ENCODE measurements at regions not wholly inside any gene's neighbourhood (a gene's known extent, or its start where the extent isn't known, plus 50 kb on each side); places are given as distances from the start of the nearest gene placed in this dataset.

GRCh38 chr6:21508753-21509152 lies 84.8 kb upstream of the SOX4 start:
- no peak for DNase-seq
- Histone ChIP-seq H3K36me3 (ENCODE audit: control insufficient read depth, insufficient read depth, low read length) (no peaks in the 10 kb centered on the region), H3K4me1 (ENCODE audit: control insufficient read depth, insufficient read depth, low read length) (no peaks in the 10 kb centered on the region), H3K4me3 (ENCODE audit: low read length) (no peak overlapping the region), H3K9ac (ENCODE audit: extremely low read depth, low read length, poor library complexity, severe bottlenecking) (no peak overlapping the region), H3K27ac (ENCODE audit: low read depth, low read length) (no peak overlapping the region), H3K9me3 (ENCODE audit: control insufficient read depth, low read length) (no peaks in the 10 kb centered on the region), H3K27me3 (ENCODE audit: control insufficient read depth, insufficient read depth, low read length, poor library complexity, severe bottlenecking) (no peaks in the 10 kb centered on the region)
- Mint-ChIP-seq H3K27me3 (ENCODE audit: insufficient read depth) (peaks cover 2% of the 10 kb centered on the region), H3K36me3 (ENCODE audit: low read depth) (no peaks in the 10 kb centered on the region), H3K27ac (no peak overlapping the region), H3K4me1 (peaks cover 4% of the 10 kb centered on the region), H3K9me3 (no peaks in the 10 kb centered on the region), H3K4me3 (no peak overlapping the region)
- TF ChIP-seq, protein P1, sequence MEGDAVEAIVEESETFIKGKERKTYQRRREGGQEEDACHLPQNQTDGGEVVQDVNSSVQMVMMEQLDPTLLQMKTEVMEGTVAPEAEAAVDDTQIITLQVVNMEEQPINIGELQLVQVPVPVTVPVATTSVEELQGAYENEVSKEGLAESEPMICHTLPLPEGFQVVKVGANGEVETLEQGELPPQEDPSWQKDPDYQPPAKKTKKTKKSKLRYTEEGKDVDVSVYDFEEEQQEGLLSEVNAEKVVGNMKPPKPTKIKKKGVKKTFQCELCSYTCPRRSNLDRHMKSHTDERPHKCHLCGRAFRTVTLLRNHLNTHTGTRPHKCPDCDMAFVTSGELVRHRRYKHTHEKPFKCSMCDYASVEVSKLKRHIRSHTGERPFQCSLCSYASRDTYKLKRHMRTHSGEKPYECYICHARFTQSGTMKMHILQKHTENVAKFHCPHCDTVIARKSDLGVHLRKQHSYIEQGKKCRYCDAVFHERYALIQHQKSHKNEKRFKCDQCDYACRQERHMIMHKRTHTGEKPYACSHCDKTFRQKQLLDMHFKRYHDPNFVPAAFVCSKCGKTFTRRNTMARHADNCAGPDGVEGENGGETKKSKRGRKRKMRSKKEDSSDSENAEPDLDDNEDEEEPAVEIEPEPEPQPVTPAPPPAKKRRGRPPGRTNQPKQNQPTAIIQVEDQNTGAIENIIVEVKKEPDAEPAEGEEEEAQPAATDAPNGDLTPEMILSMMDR (conservative IDR thresholded peaks at IDR 0.05) = no peak
- WGBS, 2 experiments (ENCODE audit: insufficient coverage in 1 of 2, insufficient read length in 1 of 2) = 83 to 88% methylated on average over 4 of the region's 4 CpGs

DNA sequence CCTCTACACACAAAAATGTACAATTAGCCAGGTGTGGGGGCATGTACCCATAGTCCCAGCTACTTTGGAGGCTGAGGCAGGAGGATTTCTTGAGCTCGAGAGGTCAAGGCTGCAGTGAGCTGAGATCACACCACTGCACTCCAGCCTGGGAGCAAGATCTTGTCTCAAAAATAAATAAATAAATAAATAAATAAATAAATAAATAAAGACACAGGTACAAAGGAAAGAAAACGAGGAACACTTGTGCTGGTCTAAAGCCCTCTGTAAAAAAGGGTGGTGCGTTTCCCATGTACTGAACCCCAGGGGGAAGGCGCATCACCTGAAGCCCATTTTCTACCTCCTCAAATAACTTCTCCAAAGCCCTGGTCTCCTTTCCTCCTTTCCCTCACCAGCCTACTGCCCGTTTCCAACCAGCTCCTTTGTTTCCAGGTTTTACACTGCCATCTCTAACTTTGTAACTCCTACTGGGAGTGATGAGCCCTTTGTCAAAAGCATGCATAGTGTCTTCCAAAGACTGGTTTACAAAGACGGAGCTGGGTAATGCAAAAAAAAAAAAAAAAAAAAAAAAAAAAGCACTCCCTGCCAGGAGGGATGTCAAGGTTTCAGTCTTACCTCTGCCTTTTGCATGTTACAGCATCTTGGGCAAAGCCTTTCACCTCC lies 81.5 kb upstream of the SOX4 start:
- Mint-ChIP-seq H3K4me1 (peaks cover 4% of the 10 kb centered on the region), H3K27ac (no peak overlapping the region), H3K27me3 (ENCODE audit: insufficient read depth) (peaks cover 2% of the 10 kb centered on the region), H3K36me3 (ENCODE audit: low read depth) (no peaks in the 10 kb centered on the region), H3K9me3 (no peaks in the 10 kb centered on the region), H3K4me3 (no peak overlapping the region)
- H3K4me3 ChIP-seq (ENCODE audit: low read length) = no peak overlapping the region
- DNase-seq = no peak
- no peaks in the 10 kb centered on the region for H3K36me3 ChIP-seq (ENCODE audit: control insufficient read depth, insufficient read depth, low read length)
- H3K27me3 ChIP-seq (ENCODE audit: control insufficient read depth, insufficient read depth, low read length, poor library complexity, severe bottlenecking) = no peaks in the 10 kb centered on the region
- H3K4me1 ChIP-seq (ENCODE audit: control insufficient read depth, insufficient read depth, low read length) = no peaks in the 10 kb centered on the region
- no peak overlapping the region for H3K9ac ChIP-seq (ENCODE audit: extremely low read depth, low read length, poor library complexity, severe bottlenecking)
- WGBS, 2 experiments (ENCODE audit: insufficient coverage in 1 of 2, insufficient read length in 1 of 2) = 75 to 90% methylated on average over 3 to 6 of the region's 6 CpGs
- no peaks in the 10 kb centered on the region for H3K9me3 ChIP-seq (ENCODE audit: control insufficient read depth, low read length)
- no peak overlapping the region for H3K27ac ChIP-seq (ENCODE audit: low read depth, low read length)
- TF ChIP-seq, protein P1 (conservative IDR thresholded peaks at IDR 0.05) = no peak

GRCh38 chr6:21514288-21514687 lies 79.3 kb upstream of the SOX4 start:
- H3K27ac ChIP-seq (ENCODE audit: low read depth, low read length) = no peak overlapping the region
- 89 to 100% methylated on average over 3 to 4 of the region's 4 CpGs for WGBS, 2 experiments (ENCODE audit: insufficient coverage in 1 of 2, insufficient read length in 1 of 2)
- H3K9me3 Mint-ChIP-seq = no peaks in the 10 kb centered on the region
- TF ChIP-seq, protein P1 (conservative IDR thresholded peaks at IDR 0.05) = no peak
- no peaks in the 10 kb centered on the region for H3K36me3 Mint-ChIP-seq (ENCODE audit: low read depth)
- no peak overlapping the region for H3K9ac ChIP-seq (ENCODE audit: extremely low read depth, low read length, poor library complexity, severe bottlenecking)
- H3K36me3 ChIP-seq (ENCODE audit: control insufficient read depth, insufficient read depth, low read length) = no peaks in the 10 kb centered on the region
- no peaks in the 10 kb centered on the region for H3K27me3 ChIP-seq (ENCODE audit: control insufficient read depth, insufficient read depth, low read length, poor library complexity, severe bottlenecking)
- H3K27ac Mint-ChIP-seq = no peak overlapping the region
- H3K9me3 ChIP-seq (ENCODE audit: control insufficient read depth, low read length) = no peaks in the 10 kb centered on the region
- no peak for DNase-seq
- no peaks in the 10 kb centered on the region for H3K4me1 ChIP-seq (ENCODE audit: control insufficient read depth, insufficient read depth, low read length)
- H3K4me3 Mint-ChIP-seq = no peak overlapping the region
- H3K4me1 Mint-ChIP-seq = peaks cover 4% of the 10 kb centered on the region
- no peaks in the 10 kb centered on the region for H3K27me3 Mint-ChIP-seq (ENCODE audit: insufficient read depth)
- H3K4me3 ChIP-seq (ENCODE audit: low read length) = no peak overlapping the region

Measured in endodermal cell (in vitro differentiated cells).